GM06990 (cell line): ENCODE measurements at regions not wholly inside any gene's neighbourhood (a gene's known extent, or its start where the extent isn't known, plus 50 kb on each side); places are given as distances from the start of the nearest gene placed in this dataset.

Source experiments
- DNase-seq: peaks from one replicate; pipeline ENCODE4 v3.0.0-alpha.2; 2011; ENCODE audit not compliant: insufficient read length; ENCODE audit errors: extremely low read depth
- H3K27me3 ChIP-seq: replicated peaks from 2 replicates; pipeline ENCODE4 v1.6.0; 2011; ENCODE audit warnings: low read length; ENCODE audit not compliant: control insufficient read depth, insufficient read depth
- H3K36me3 ChIP-seq: 2 replicates; pipeline ENCODE4 v1.5.1; 2011; ENCODE audit warnings: low read length; ENCODE audit not compliant: control insufficient read depth, insufficient read depth
- H3K4me3 ChIP-seq: replicated peaks from 2 replicates; pipeline ENCODE4 v1.5.1; 2011; ENCODE audit warnings: low read depth, mild to moderate bottlenecking, control low read depth, low read length
- TF ChIP-seq, protein P1 (sequence below): IDR thresholded peaks from 2 replicates; pipeline ENCODE4 v1.5.1; 2011; ENCODE audit warnings: low read length, control low read depth, mild to moderate bottlenecking, inconsistent platforms; ENCODE audit not compliant: insufficient read depth, poor library complexity, severe bottlenecking

DNA sequence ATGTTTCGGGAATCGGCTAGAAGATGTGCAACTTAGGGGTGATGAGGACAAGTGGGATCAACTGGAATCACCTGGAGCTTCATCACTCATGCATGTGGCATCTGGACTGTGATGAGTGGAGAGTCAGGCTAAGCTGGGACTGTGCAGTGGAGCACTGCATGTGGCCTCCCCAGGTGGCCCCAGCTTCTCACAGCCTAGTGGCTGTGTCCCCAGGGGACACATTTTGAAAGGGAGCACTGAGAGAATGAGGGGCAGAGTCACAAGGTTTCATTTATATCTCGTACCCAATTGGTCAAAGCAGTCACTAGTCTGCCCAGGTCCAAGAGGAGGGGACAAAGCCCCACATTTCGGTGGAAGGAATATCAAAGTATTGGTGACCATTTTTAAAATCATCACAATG, 54.8 kb upstream of the TCF7L2 start:
- H3K36me3 ChIP-seq, result no peaks in the 10 kb centered on the region
- H3K4me3 ChIP-seq, result no peak overlapping the region
- TF ChIP-seq, protein P1, sequence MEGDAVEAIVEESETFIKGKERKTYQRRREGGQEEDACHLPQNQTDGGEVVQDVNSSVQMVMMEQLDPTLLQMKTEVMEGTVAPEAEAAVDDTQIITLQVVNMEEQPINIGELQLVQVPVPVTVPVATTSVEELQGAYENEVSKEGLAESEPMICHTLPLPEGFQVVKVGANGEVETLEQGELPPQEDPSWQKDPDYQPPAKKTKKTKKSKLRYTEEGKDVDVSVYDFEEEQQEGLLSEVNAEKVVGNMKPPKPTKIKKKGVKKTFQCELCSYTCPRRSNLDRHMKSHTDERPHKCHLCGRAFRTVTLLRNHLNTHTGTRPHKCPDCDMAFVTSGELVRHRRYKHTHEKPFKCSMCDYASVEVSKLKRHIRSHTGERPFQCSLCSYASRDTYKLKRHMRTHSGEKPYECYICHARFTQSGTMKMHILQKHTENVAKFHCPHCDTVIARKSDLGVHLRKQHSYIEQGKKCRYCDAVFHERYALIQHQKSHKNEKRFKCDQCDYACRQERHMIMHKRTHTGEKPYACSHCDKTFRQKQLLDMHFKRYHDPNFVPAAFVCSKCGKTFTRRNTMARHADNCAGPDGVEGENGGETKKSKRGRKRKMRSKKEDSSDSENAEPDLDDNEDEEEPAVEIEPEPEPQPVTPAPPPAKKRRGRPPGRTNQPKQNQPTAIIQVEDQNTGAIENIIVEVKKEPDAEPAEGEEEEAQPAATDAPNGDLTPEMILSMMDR, result no peak
- no peak for DNase-seq
- no peaks in the 10 kb centered on the region for H3K27me3 ChIP-seq

DNA sequence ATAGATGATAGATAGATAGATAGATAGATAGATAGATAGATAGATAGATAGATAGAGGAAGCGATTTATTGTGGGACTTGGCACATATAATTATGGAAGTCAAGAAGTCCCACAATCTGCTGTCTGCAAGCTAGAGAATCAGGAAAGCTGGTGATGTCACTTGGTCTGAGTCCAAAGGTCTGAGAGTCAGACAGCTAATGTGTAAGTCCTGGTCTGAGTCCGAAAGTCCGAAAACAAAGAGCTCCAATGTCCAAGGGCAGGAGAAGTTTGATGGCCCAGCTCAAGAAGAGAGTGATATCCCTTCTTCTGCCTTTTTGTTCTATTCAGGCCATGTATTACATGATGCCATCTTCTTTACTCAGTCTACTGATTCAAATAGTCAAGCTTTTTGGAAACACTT, 53.8 kb upstream of the TCF7L2 start:
- no peaks in the 10 kb centered on the region for H3K36me3 ChIP-seq
- H3K4me3 ChIP-seq, result no peak overlapping the region
- TF ChIP-seq, protein P1, result no peak
- DNase-seq, result no peak
- H3K27me3 ChIP-seq, result no peaks in the 10 kb centered on the region

DNA sequence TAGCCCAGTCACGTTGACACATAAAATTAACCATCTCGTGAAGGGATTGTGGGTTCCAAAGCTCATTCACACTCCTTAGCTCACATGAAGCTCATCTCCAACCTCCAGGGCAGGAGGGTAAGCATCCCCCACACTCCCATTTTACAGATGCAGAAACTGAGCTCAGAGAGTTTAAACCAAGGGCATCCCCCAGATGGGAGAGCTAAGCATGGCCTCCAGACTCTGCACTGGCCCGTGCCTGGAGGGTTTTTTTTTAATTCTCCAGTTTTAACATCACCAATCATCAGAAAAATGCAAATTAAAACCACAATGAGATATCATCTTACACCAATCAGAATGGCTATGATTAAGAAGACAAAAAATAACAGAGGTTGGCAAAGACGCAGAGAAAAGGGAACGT, 53.3 kb upstream of the TCF7L2 start:
- DNase-seq, result no peak
- no peak overlapping the region for H3K4me3 ChIP-seq
- H3K36me3 ChIP-seq, result no peaks in the 10 kb centered on the region

DNA sequence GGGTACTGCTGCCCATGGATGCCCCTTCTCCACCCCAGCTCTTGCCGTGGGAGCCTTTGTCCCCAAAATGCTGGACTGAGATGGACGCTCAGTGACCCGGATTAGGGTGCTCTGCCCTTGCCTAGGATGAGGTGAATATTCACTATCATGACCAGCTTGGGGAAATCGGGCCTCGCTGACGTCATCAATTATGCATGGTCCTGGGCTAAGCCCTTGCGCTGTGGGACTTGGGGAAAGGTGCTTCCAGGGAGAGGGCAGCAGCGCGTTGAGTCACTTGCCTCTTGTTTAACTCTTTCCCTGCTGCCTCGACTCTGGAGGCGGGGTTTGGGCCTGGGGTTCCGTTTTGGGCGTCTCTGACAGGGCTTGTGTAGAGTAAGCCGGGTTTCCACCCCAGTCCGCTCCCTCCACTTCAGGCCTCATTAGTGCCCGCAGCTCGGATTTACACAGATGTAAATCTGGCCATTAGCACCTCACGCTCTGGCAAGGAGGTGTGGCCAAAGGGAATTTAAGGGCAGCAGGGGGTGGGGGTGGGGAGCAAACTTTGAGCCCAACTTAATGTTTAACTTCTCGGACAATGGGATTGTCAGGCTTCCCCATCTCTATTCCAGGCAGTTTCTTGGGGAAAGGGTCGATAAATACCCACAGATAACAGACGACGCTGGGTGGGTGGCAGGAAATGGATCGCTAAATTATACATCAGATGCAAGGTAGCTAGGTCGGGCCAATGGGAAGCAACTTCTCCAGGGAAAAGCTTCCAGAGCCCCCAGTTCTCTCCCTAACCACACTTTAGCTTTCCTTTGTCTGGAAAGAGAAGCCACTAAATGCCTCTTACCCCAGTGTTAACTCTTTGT, 51.3 kb upstream of the TCF7L2 start:
- H3K36me3 ChIP-seq, result no peaks in the 10 kb centered on the region
- DNase-seq, result no peak
- TF ChIP-seq, protein P1, result no peak
- H3K4me3 ChIP-seq, result no peak overlapping the region
- H3K27me3 ChIP-seq, result no peaks in the 10 kb centered on the region

More for the DNA sequence above, 53.3 kb upstream of the TCF7L2 start:
- no peaks in the 10 kb centered on the region for H3K27me3 ChIP-seq
- TF ChIP-seq, protein P1, result no peak

DNA sequence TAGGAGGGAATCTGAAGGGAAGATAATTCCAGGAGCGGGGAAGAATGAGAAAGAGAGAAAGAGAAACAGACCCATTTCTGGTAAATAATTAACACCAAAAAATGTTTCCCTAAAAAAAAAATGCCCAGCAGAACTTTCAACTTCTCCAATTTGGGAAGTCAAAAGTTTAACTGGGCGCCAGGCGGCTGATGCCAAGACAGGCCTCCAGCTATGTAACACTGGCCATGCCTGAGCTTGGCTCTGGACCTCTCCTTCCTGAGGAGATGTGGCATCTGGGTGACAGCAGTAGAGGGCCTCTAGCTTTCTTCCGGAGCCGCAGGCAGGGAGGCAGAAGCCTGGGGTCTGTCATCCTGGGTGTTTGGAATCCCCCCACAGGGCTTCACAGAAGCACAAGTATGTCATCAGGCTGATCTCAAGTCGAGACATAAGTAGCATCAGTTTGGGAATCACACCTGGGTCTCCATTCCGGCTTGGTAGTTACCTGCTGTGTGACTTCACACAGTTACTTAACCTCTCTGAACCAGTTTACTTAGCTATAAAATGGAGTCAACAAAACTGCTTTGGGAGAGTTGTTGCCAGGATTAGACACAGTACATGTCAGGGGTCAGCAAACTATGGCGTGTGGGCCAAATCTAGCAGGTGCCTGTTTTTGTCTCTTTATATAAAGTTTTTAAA, 50.5 kb upstream of the TCF7L2 start:
- DNase-seq, result no peak
- Histone ChIP-seq H3K4me3 (no peak overlapping the region), H3K27me3 (no peaks in the 10 kb centered on the region), H3K36me3 (no peaks in the 10 kb centered on the region)
- TF ChIP-seq, protein P1, result no peak
